HepG2 (cell line): ENCODE measurements at regions not wholly inside any gene's neighbourhood (a gene's known extent, or its start where the extent isn't known, plus 50 kb on each side); places are given as distances from the start of the nearest gene placed in this dataset.
"Not testable (repeated sequence)": the region's sequence is repeated elsewhere in the genome, so short reads cannot be mapped to it uniquely, and the experiment has no call there.

ENCODE experiments used
- FOXM1 ChIP-seq: sonication (generic); formaldehyde crosslinking; IDR thresholded peaks from 2 replicates; pipeline ENCODE4 v1.5.0; 2020; ENCODE audit warnings: missing genetic modification reagents
- KLF11 ChIP-seq: IDR thresholded peaks from 2 replicates; pipeline ENCODE4 v1.6.1; 2016; ENCODE audit warnings: missing compliant biosample characterization
- NFYB ChIP-seq: sonication (generic); formaldehyde crosslinking; IDR thresholded peaks from 2 replicates; pipeline ENCODE4 v1.4.0; 2020; ENCODE audit warnings: missing genetic modification reagents
- SMAD1 ChIP-seq: sonication (generic); formaldehyde crosslinking; IDR thresholded peaks from 2 replicates; pipeline ENCODE4 v1.4.0; 2020; ENCODE audit warnings: missing genetic modification reagents, low read depth, mild to moderate bottlenecking, borderline replicate concordance
- ZNF382 ChIP-seq: sonication (generic); formaldehyde crosslinking; IDR thresholded peaks from 2 replicates; pipeline ENCODE4 v1.5.0; 2020; ENCODE audit warnings: missing genetic modification reagents, mild to moderate bottlenecking, borderline replicate concordance
- TF ChIP-seq, protein P1 (sequence below): sonication (generic); formaldehyde crosslinking; IDR thresholded peaks from 2 replicates; pipeline ENCODE4 v1.8.1; 2023; ENCODE audit warnings: mild to moderate bottlenecking, missing genetic modification reagents, borderline replicate concordance
- TF ChIP-seq, protein P2 (sequence below): sonication (generic); formaldehyde crosslinking; IDR thresholded peaks from 2 replicates; pipeline ENCODE4 v1.8.1; 2023; ENCODE audit warnings: missing genetic modification reagents, inconsistent platforms, borderline replicate concordance
- TF ChIP-seq, protein P3 (sequence below): sonication (generic); formaldehyde crosslinking; IDR thresholded peaks from 2 replicates; pipeline ENCODE4 v1.5.0; 2020; ENCODE audit warnings: mild to moderate bottlenecking, missing genetic modification reagents, moderate library complexity
- TF ChIP-seq, protein P4 (sequence below): sonication (generic); formaldehyde crosslinking; IDR thresholded peaks from 2 replicates; pipeline ENCODE4 v1.4.0; 2020; ENCODE audit warnings: missing genetic modification reagents, mild to moderate bottlenecking, borderline replicate concordance
- TF ChIP-seq, protein P5 (sequence below): sonication (generic); formaldehyde crosslinking; IDR thresholded peaks from 2 replicates; pipeline ENCODE4 v1.9.0; 2021; ENCODE audit warnings: missing genetic modification reagents, borderline replicate concordance

DNA sequence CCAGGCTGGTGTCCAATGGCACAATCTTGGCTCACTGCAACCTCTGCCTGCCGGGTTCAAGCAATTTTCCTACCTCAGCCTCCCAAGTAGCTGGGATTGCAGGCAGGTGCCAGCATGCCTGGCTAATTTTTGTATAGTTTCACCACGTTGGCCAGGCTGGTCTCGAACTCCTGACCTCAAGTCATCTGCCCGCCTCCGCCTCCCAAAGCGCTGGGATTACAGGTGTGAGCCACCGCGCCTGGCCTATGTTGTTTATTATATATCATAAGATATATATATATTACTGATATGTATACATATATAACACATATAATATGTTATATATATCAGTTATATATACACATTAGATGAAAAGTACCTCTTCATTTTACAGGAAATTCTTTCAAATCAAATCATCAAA lies 914.7 kb downstream of the FOXD4L5 start:
- TF ChIP-seq, protein P1, sequence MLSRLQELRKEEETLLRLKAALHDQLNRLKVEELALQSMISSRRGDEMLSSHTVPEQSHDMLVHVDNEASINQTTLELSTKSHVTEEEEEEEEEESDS (CRISPR knock-in tag): not testable (repeated sequence)
- TF ChIP-seq, protein P2, sequence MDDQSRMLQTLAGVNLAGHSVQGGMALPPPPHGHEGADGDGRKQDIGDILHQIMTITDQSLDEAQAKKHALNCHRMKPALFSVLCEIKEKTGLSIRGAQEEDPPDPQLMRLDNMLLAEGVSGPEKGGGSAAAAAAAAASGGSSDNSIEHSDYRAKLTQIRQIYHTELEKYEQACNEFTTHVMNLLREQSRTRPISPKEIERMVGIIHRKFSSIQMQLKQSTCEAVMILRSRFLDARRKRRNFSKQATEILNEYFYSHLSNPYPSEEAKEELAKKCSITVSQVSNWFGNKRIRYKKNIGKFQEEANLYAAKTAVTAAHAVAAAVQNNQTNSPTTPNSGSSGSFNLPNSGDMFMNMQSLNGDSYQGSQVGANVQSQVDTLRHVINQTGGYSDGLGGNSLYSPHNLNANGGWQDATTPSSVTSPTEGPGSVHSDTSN: not testable (repeated sequence)
- TF ChIP-seq SMAD1, NFYB, KLF11, FOXM1, ZNF382 (CRISPR knock-in tag): not testable (repeated sequence)
- TF ChIP-seq, protein P3, sequence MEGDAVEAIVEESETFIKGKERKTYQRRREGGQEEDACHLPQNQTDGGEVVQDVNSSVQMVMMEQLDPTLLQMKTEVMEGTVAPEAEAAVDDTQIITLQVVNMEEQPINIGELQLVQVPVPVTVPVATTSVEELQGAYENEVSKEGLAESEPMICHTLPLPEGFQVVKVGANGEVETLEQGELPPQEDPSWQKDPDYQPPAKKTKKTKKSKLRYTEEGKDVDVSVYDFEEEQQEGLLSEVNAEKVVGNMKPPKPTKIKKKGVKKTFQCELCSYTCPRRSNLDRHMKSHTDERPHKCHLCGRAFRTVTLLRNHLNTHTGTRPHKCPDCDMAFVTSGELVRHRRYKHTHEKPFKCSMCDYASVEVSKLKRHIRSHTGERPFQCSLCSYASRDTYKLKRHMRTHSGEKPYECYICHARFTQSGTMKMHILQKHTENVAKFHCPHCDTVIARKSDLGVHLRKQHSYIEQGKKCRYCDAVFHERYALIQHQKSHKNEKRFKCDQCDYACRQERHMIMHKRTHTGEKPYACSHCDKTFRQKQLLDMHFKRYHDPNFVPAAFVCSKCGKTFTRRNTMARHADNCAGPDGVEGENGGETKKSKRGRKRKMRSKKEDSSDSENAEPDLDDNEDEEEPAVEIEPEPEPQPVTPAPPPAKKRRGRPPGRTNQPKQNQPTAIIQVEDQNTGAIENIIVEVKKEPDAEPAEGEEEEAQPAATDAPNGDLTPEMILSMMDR: not testable (repeated sequence)
- TF ChIP-seq, protein P4, sequence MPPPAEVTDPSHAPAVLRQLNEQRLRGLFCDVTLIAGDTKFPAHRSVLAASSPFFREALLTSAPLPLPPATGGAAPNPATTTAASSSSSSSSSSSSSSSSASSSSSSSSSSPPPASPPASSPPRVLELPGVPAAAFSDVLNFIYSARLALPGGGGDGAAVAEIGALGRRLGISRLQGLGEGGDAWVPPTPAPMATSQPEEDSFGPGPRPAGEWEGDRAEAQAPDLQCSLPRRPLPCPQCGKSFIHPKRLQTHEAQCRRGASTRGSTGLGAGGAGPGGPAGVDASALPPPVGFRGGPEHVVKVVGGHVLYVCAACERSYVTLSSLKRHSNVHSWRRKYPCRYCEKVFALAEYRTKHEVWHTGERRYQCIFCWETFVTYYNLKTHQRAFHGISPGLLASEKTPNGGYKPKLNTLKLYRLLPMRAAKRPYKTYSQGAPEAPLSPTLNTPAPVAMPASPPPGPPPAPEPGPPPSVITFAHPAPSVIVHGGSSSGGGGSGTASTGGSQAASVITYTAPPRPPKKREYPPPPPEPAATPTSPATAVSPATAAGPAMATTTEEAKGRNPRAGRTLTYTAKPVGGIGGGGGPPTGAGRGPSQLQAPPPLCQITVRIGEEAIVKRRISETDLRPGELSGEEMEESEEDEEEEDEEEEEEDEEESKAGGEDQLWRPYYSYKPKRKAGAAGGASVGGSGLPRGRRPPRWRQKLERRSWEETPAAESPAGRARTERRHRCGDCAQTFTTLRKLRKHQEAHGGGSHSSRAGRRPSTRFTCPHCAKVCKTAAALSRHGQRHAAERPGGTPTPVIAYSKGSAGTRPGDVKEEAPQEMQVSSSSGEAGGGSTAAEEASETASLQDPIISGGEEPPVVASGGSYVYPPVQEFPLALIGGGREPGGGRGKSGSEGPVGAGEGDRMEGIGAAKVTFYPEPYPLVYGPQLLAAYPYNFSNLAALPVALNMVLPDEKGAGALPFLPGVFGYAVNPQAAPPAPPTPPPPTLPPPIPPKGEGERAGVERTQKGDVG (CRISPR knock-in tag): not testable (repeated sequence)
- TF ChIP-seq, protein P5, sequence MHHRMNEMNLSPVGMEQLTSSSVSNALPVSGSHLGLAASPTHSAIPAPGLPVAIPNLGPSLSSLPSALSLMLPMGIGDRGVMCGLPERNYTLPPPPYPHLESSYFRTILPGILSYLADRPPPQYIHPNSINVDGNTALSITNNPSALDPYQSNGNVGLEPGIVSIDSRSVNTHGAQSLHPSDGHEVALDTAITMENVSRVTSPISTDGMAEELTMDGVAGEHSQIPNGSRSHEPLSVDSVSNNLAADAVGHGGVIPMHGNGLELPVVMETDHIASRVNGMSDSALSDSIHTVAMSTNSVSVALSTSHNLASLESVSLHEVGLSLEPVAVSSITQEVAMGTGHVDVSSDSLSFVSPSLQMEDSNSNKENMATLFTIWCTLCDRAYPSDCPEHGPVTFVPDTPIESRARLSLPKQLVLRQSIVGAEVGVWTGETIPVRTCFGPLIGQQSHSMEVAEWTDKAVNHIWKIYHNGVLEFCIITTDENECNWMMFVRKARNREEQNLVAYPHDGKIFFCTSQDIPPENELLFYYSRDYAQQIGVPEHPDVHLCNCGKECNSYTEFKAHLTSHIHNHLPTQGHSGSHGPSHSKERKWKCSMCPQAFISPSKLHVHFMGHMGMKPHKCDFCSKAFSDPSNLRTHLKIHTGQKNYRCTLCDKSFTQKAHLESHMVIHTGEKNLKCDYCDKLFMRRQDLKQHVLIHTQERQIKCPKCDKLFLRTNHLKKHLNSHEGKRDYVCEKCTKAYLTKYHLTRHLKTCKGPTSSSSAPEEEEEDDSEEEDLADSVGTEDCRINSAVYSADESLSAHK (CRISPR knock-in tag): not testable (repeated sequence)
